Trophoblast cell (in vitro differentiated cells and primary cell): ENCODE measurements at regions not wholly inside any gene's neighbourhood (a gene's known extent, or its start where the extent isn't known, plus 50 kb on each side); places are given as distances from the start of the nearest gene placed in this dataset.

Source experiments
- DNase-seq, 2 donors: peaks; one replicate each; pipeline ENCODE4 v3.0.0-alpha.2; 2016
- H2AFZ ChIP-seq: 2 replicates; pipeline ENCODE4 v1.6.1; 2013; ENCODE audit warnings: low read length, moderate library complexity, mild to moderate bottlenecking; ENCODE audit not compliant: insufficient read depth, poor library complexity
- H2AK5ac ChIP-seq: 2 replicates; pipeline ENCODE4 v1.6.1; 2013; ENCODE audit warnings: mild to moderate bottlenecking, low read length
- H2BK120ac ChIP-seq: 2 replicates; pipeline ENCODE4 v1.6.1; 2013; ENCODE audit warnings: low read length, mild to moderate bottlenecking, moderate library complexity; ENCODE audit not compliant: insufficient read depth, poor library complexity
- H2BK12ac ChIP-seq: 2 replicates; pipeline ENCODE4 v1.6.1; 2013; ENCODE audit warnings: mild to moderate bottlenecking, low read length, moderate library complexity
- H2BK5ac ChIP-seq: 2 replicates; pipeline ENCODE4 v1.6.1; 2013; ENCODE audit warnings: low read length, low read depth, moderate library complexity, mild to moderate bottlenecking; ENCODE audit not compliant: poor library complexity
- H3K14ac ChIP-seq: 2 replicates; pipeline ENCODE4 v1.6.1; 2013; ENCODE audit warnings: mild to moderate bottlenecking, low read length
- H3K18ac ChIP-seq: 2 replicates; pipeline ENCODE4 v1.6.1; 2013; ENCODE audit warnings: mild to moderate bottlenecking, low read length
- H3K23ac ChIP-seq: 2 replicates; pipeline ENCODE4 v1.6.1; 2013; ENCODE audit warnings: low read length
- H3K27ac ChIP-seq: 2 replicates; pipeline ENCODE4 v1.5.1; 2013; ENCODE audit warnings: low read depth, mild to moderate bottlenecking, inconsistent platforms, low read length, moderate library complexity
- H3K27me3 ChIP-seq: 2 replicates; pipeline ENCODE4 v1.6.1; 2013; ENCODE audit warnings: inconsistent platforms, mild to moderate bottlenecking, low read length, moderate library complexity; ENCODE audit not compliant: insufficient read depth
- H3K36me3 ChIP-seq, 2 experiments: 1 replicate in 1 of 2; 2 replicates in 1 of 2; pipeline ENCODE4 v1.6.1; 2013; ENCODE audit warnings: low read length in 2 of 2, mild to moderate bottlenecking in 2 of 2, moderate library complexity in 1 of 2; ENCODE audit not compliant: insufficient read depth in 2 of 2, control insufficient read depth in 1 of 2
- H3K4ac ChIP-seq: 2 replicates; pipeline ENCODE4 v1.6.1; 2013; ENCODE audit warnings: low read depth, mild to moderate bottlenecking, low read length, moderate library complexity
- H3K4me1 ChIP-seq, 2 experiments: 1 replicate in 1 of 2; 2 replicates in 1 of 2; pipeline ENCODE4 v1.6.1; 2013; ENCODE audit warnings: low read length in 2 of 2, mild to moderate bottlenecking in 2 of 2, moderate library complexity in 1 of 2; ENCODE audit not compliant: insufficient read depth in 2 of 2, control insufficient read depth in 1 of 2
- H3K4me2 ChIP-seq: 2 replicates; pipeline ENCODE4 v1.6.1; 2013; ENCODE audit warnings: inconsistent platforms, mild to moderate bottlenecking, low read length, moderate library complexity
- H3K4me3 ChIP-seq: 2 replicates; pipeline ENCODE4 v1.5.1; 2013; ENCODE audit warnings: mild to moderate bottlenecking, low read depth, low read length, inconsistent platforms
- H3K79me1 ChIP-seq: one replicate; pipeline ENCODE4 v1.6.1; 2013; ENCODE audit warnings: low read length
- H3K79me2 ChIP-seq: 2 replicates; pipeline ENCODE4 v1.6.1; 2013; ENCODE audit warnings: low read length, mild to moderate bottlenecking; ENCODE audit not compliant: control insufficient read depth, insufficient read depth, poor library complexity
- H3K9ac ChIP-seq: 2 replicates; pipeline ENCODE4 v1.6.1; 2013; ENCODE audit warnings: mild to moderate bottlenecking, low read length
- H3K9me3 ChIP-seq: 2 replicates; pipeline ENCODE4 v1.6.1; 2013; ENCODE audit warnings: low read depth, mild to moderate bottlenecking, control low read depth, inconsistent platforms, low read length; ENCODE audit not compliant: insufficient read depth
- H4K12ac ChIP-seq: 2 replicates; pipeline ENCODE4 v1.6.1; 2013; ENCODE audit warnings: low read depth, mild to moderate bottlenecking, low read length, moderate library complexity
- H4K8ac ChIP-seq: 2 replicates; pipeline ENCODE4 v1.6.1; 2013; ENCODE audit warnings: low read depth, mild to moderate bottlenecking, low read length, moderate library complexity
- H4K91ac ChIP-seq: one replicate; pipeline ENCODE4 v1.6.1; 2013; ENCODE audit warnings: low read depth, mild to moderate bottlenecking, low read length, moderate library complexity
- WGBS: extraction: QIAGEN DNeasy Blood & Tissue Kit; methylation state at CpG from one replicate; pipeline ENCODE4 v1.1.7; 2013; ENCODE audit warnings: missing lambda C conversion rate; ENCODE audit not compliant: insufficient read length, insufficient coverage; ENCODE audit errors: extremely low coverage; 5-methylcytosine and 5-hydroxymethylcytosine counted together

GRCh38 chr16:66042341-66042740, 324.1 kb upstream of the CDH5 start:
- Histone ChIP-seq H3K4me1 (no peaks in the 10 kb centered on the region), H3K27ac (no peak overlapping the region), H4K91ac (no peak overlapping the region), H3K27me3 (no peaks in the 10 kb centered on the region), H3K79me1 (no peaks in the 10 kb centered on the region), H2AFZ (no peak overlapping the region), H3K18ac (no peak overlapping the region), H2BK5ac (no peak overlapping the region), H3K4me2 (no peak overlapping the region), H2BK12ac (no peak overlapping the region), H3K36me3 (no peaks in the 10 kb centered on the region), H3K9ac (no peak overlapping the region), H3K4ac (no peak overlapping the region), H3K79me2 (no peaks in the 10 kb centered on the region), H3K9me3 (peaks cover 4% of the 10 kb centered on the region), H3K23ac (no peak overlapping the region), H2BK120ac (no peak overlapping the region), H4K12ac (no peak overlapping the region), H3K4me3 (no peak overlapping the region), H4K8ac (no peak overlapping the region), H2AK5ac (no peak overlapping the region), H3K14ac (no peak overlapping the region)
- WGBS: no CpG with 5 or more reads among the region's 6 CpGs
- no peak for DNase-seq

GRCh38 chr16:66041907-66042306, 324.6 kb upstream of the CDH5 start:
- Histone ChIP-seq H3K79me1 (no peaks in the 10 kb centered on the region), H3K27me3 (no peaks in the 10 kb centered on the region)
- no CpG with 5 or more reads among the region's 4 CpGs for WGBS

GRCh38 chr16:66039793-66040192, 326.7 kb upstream of the CDH5 start:
- WGBS: no CpG with 5 or more reads among the region's 4 CpGs
- no peak overlapping the region for H4K12ac ChIP-seq
- H3K18ac ChIP-seq: no peak overlapping the region
- no peak overlapping the region for H3K27ac ChIP-seq
- no peaks in the 10 kb centered on the region for H3K36me3 ChIP-seq
- H3K4me1 ChIP-seq: no peaks in the 10 kb centered on the region
- H2BK12ac ChIP-seq: no peak overlapping the region
- H3K4me3 ChIP-seq: peak overlapping the region; percentile 27
- DNase-seq: no peak
- H3K9ac ChIP-seq: no peak overlapping the region
- no peak overlapping the region for H3K4me2 ChIP-seq
- H2AK5ac ChIP-seq: no peak overlapping the region
- H3K14ac ChIP-seq: no peak overlapping the region
- no peak overlapping the region for H2BK120ac ChIP-seq
- no peak overlapping the region for H4K91ac ChIP-seq
- no peaks in the 10 kb centered on the region for H3K27me3 ChIP-seq
- H3K79me2 ChIP-seq: no peaks in the 10 kb centered on the region
- H3K4ac ChIP-seq: no peak overlapping the region
- H3K79me1 ChIP-seq: no peaks in the 10 kb centered on the region
- no peak overlapping the region for H2AFZ ChIP-seq
- H2BK5ac ChIP-seq: no peak overlapping the region
- no peak overlapping the region for H4K8ac ChIP-seq
- no peak overlapping the region for H3K23ac ChIP-seq
- H3K9me3 ChIP-seq: no peaks in the 10 kb centered on the region

More at GRCh38 chr16:66041907-66042306, 324.6 kb upstream of the CDH5 start:
- Histone ChIP-seq H3K14ac (no peak overlapping the region), H4K8ac (no peak overlapping the region), H3K9ac (no peak overlapping the region), H2BK5ac (no peak overlapping the region), H3K4me2 (no peak overlapping the region), H3K9me3 (peaks cover 4% of the 10 kb centered on the region), H2AK5ac (no peak overlapping the region), H3K4ac (no peak overlapping the region), H4K91ac (no peak overlapping the region), H2BK120ac (no peak overlapping the region), H3K79me2 (no peaks in the 10 kb centered on the region), H4K12ac (no peak overlapping the region), H2BK12ac (no peak overlapping the region), H3K23ac (no peak overlapping the region), H2AFZ (no peak overlapping the region), H3K4me3 (no peak overlapping the region), H3K27ac (no peak overlapping the region), H3K18ac (no peak overlapping the region), H3K4me1 (no peaks in the 10 kb centered on the region), H3K36me3 (no peaks in the 10 kb centered on the region)
- DNase-seq: no peak

- Histone ChIP-seq H3K9me3 (peaks cover 2% of the 10 kb centered on the region), H3K4me3 (no peak overlapping the region), H3K23ac (no peak overlapping the region), H3K9ac (no peak overlapping the region), H2AFZ (no peak overlapping the region), H2BK12ac (no peak overlapping the region), H3K79me2 (no peaks in the 10 kb centered on the region), H2BK120ac (no peak overlapping the region), H4K8ac (no peak overlapping the region), H3K4me2 (no peak overlapping the region), H3K4me1 (no peaks in the 10 kb centered on the region), H3K27ac (no peak overlapping the region), H3K27me3 (no peaks in the 10 kb centered on the region), H4K12ac (no peak overlapping the region), H2AK5ac (no peak overlapping the region), H3K14ac (no peak overlapping the region), H3K36me3 (no peaks in the 10 kb centered on the region), H3K79me1 (no peaks in the 10 kb centered on the region), H4K91ac (no peak overlapping the region), H3K4ac (no peak overlapping the region), H2BK5ac (no peak overlapping the region), H3K18ac (no peak overlapping the region)
- DNase-seq: no peak
- no CpG with 5 or more reads among the region's 6 CpGs for WGBS
Observed at GRCh38 chr16:66036793-66037715, 329.4 kb upstream of the CDH5 start.
